Erythroblast (primary cell): ENCODE measurements at regions not wholly inside any gene's neighbourhood (a gene's known extent, or its start where the extent isn't known, plus 50 kb on each side); places are given as distances from the start of the nearest gene placed in this dataset.

Experiments used
- DNase-seq, 2 experiments: peaks; one replicate each; lab custom pipeline; 2025; lab: John Stamatoyannopoulos, UW
- GATA1 ChIP-seq: IDR thresholded peaks from 2 replicates; pipeline ENCODE4 v1.6.1; 2011; ENCODE audit warnings: low read depth, mild to moderate bottlenecking, control low read depth, low read length, moderate library complexity
- POLR2A ChIP-seq: IDR thresholded peaks from 2 replicates; pipeline ENCODE4 v1.6.1; 2011; ENCODE audit warnings: mild to moderate bottlenecking, low read length

DNA sequence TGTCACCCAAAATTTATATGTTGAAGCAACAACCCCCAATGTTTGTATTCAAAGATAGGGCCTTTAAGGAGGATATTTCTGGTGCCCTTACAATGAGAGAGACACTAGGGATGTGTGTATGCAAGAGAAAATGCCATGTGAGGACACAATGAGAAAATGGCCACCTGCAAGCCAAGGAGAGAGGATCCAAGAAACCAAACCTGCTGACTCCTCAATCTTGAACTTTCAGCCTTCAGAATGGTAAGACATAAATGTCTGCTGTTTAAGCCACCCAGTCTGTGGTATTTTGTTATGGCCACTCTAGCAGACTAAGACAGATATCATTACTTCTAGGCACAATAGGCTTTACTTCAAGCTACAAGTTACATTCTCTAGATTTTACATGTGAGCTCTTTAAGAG, 1145.1 kb upstream of the MAP3K7 start:
- DNase-seq = no peak

GRCh38 chr6:91730710-91731109, 1143.8 kb upstream of the MAP3K7 start:
- TF ChIP-seq GATA1 (no peak), POLR2A (no peak)
- no peak for DNase-seq

More for the DNA sequence above, 1145.1 kb upstream of the MAP3K7 start:
- TF ChIP-seq POLR2A (no peak), GATA1 (no peak)

DNA sequence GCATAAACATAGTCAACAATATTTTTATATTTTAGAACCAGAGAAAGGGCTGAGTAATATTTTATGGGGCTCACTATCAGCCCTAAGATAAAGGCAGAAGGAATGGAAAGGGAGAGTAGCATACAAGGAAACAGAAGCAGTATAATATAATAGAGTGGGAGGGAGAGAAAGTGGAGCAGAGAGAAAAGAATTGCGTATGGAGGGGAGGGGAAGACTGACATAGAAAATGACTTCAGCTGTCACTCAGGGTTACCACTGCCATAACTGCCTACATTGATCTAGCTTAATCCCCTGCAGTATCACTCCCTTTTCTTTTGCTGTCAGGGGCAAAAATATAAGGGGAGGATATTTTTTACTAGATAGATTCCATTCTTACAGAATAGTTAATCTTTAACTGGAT, 1133.5 kb upstream of the MAP3K7 start:
- DNase-seq = no peak
- TF ChIP-seq GATA1 (no peak), POLR2A (no peak)

DNA sequence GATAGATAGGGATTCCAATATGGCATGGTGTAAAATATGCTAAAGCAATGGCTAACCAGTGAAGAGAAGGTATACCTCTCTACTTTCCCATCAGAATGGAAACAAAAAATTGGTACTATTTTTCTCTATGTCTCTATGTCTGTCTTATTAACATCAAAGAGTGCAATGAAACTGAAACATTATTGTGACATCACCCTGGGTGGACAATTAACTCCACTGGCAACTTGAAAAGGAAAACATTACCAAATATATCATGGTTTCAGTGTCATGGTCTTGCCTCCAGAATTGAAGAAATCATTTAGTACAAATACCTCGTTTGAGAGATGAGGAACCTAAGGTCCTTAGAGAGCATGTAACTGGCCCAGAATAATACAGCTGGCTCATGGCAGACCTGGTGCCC, 1132.5 kb upstream of the MAP3K7 start:
- no peak for DNase-seq
- TF ChIP-seq POLR2A = no peak
- no peak for TF ChIP-seq GATA1

GRCh38 chr6:91718198-91718597, 1131.3 kb upstream of the MAP3K7 start:
- TF ChIP-seq POLR2A = no peak
- no peak for TF ChIP-seq GATA1
- no peak for DNase-seq

DNA sequence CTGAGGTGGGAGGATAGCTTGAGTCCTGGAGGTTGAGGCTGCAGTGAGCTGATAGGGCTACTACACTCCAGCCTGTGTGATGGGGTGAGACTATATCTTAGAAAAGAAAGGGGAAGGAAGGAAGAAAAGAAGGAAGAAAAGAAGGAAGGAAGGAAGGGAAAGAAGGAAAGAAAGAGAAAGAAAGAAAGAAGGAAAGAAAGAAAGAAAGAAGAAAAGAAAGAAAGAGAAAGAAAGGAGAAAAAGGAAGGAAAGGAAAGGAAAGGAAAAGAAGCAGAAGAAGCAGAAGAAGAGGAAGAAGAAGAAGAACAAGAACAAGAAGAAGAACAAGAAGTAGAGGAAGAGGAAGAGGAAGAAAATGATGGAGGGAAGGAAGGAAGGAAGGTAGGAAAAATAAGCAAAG, 1130.2 kb upstream of the MAP3K7 start:
- TF ChIP-seq POLR2A = no peak
- TF ChIP-seq GATA1 = no peak
- DNase-seq = no peak

GRCh38 chr6:91716361-91716760, 1129.5 kb upstream of the MAP3K7 start:
- DNase-seq = no peak
- no peak for TF ChIP-seq GATA1
- no peak for TF ChIP-seq POLR2A

DNA sequence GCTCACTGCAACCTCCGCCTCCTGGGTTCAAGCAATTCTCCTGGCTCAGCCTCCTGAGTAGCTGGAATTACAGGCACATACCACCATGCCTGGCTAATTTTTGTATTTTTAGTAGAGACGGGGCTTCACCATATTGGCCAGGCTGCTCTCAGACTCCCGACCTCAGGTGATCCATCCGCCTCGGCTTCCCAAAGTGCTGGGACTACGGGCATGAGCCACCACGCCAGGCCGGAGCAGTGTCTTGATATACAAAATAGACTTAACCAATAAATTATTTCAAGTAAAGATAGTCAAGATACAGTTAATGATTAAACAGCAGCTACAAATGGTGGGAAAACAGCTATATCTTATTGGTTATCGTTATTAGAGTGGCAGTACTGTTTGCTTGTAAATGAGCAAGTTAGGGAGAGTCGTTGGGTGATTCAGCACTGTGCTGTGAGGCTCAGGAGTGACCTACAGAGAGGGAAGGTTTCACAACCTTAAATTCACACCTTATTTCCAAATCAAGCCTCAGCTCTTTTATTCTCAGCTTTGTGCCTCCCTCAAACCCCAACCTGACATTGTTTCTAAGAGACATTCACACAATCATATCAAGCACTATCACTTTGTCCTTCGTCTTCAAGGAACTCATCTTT, 1128.4 kb upstream of the MAP3K7 start:
- TF ChIP-seq GATA1 (no peak), POLR2A (no peak)

DNA sequence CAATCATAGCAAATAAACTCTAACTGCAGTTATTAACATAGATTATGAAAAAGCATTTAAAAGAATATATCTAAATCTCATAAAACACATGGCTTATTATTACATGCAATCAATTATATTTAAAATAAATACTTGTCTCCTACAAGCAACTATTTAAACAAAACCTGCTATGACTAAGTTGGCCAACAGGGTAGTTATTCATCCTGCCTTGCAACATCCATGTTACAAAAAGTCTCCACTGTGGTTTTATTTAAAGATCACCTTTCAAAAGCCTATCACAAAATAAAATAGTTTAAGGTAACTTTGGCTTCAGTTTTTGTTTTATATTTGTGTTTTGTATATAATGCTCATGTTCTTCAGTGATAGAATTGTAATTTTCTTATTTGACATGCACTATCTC, 1127.0 kb upstream of the MAP3K7 start:
- TF ChIP-seq POLR2A (no peak), GATA1 (no peak)
- no peak for DNase-seq

More for the DNA sequence above, 1128.4 kb upstream of the MAP3K7 start:
- no peak for DNase-seq

- no peak for DNase-seq
- TF ChIP-seq POLR2A (no peak), GATA1 (no peak)
Observed at GRCh38 chr6:91711518-91711917, 1124.6 kb upstream of the MAP3K7 start.

- TF ChIP-seq POLR2A (no peak), GATA1 (no peak)
- DNase-seq = no peak
Observed at GRCh38 chr6:91710342-91710741, 1123.5 kb upstream of the MAP3K7 start.

DNA sequence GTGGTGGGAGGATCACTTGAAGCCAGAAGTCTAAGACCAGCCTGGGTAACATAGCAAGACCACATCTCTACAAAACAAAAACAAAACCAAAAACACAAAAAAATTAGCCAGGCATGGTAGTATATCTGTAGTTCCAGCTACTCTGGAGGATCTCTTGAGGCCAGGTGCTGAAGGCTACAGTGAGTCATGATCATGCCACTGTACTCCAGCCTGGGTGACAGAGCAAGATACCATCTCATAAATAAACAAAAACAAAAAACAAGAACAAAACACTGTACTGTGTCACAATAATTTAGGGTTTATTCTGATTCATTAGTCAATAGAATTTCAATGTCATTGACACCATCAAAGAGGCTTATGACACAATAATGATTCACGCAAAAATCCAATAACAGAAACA, 1121.7 kb upstream of the MAP3K7 start:
- no peak for DNase-seq

DNA sequence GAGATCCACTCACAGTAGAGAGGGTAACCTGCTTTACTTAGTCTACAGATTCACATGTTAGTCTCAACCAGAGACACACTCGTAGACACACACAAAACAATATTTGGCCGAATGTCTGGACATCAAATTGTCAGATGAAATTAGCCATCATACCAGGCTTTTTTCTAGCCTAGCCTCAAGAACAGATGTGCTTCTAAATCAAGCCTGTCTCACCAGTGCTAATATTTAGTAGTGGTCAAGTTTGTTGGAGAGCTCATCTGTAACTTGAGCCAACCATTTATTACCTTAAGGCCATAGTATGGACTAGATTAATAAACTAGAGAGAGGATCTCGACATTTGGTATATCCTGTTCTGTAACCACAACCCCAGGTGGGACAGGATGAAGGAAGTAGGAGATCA, 1118.8 kb upstream of the MAP3K7 start:
- no peak for DNase-seq
- TF ChIP-seq GATA1 (no peak), POLR2A (no peak)

More for the DNA sequence above, 1121.7 kb upstream of the MAP3K7 start:
- TF ChIP-seq POLR2A = no peak
- TF ChIP-seq GATA1 = no peak

GRCh38 chr6:91704531-91704930, 1117.7 kb upstream of the MAP3K7 start:
- DNase-seq = no peak
- TF ChIP-seq POLR2A = no peak
- no peak for TF ChIP-seq GATA1
